HepG2 (cell line): ENCODE measurements at regions not wholly inside any gene's neighbourhood (a gene's known extent, or its start where the extent isn't known, plus 50 kb on each side); places are given as distances from the start of the nearest gene placed in this dataset.
A peak's percentile ranks its signal among the peaks of the same experiment; 100 is the strongest.

Source experiments
- DR1 ChIP-seq: sonication (generic); formaldehyde crosslinking; IDR thresholded peaks from 2 replicates; pipeline ENCODE4 v1.8.0; 2021; ENCODE audit warnings: mild to moderate bottlenecking, missing genetic modification reagents, inconsistent platforms
- FOXK1 ChIP-seq: sonication (generic); formaldehyde crosslinking; IDR thresholded peaks from 2 replicates; pipeline ENCODE4 v1.4.0; 2020; ENCODE audit warnings: low read depth, missing genetic modification reagents, borderline replicate concordance
- HNRNPK ChIP-seq: fragments of 200-400 bp; formaldehyde crosslinking; IDR thresholded peaks from 2 replicates; pipeline ENCODE4 v1.6.1; 2018; ENCODE audit warnings: low read length, low read depth, moderate library complexity, mild to moderate bottlenecking; ENCODE audit not compliant: poor library complexity, severe bottlenecking
- KDM5A ChIP-seq: fragments of 200-600 bp; sonication (generic); IDR thresholded peaks from 2 replicates; pipeline ENCODE4 v1.7.0; 2018; ENCODE audit warnings: antibody characterized with exemption, mild to moderate bottlenecking, low read length, borderline replicate concordance
- NCOA1 ChIP-seq: sonication (generic); formaldehyde crosslinking; IDR thresholded peaks from 2 replicates; pipeline ENCODE4 v1.9.0; 2021; ENCODE audit warnings: missing genetic modification reagents
- PAWR ChIP-seq: sonication (generic); formaldehyde crosslinking; IDR thresholded peaks from 2 replicates; pipeline ENCODE4 v1.4.0; 2020; ENCODE audit warnings: missing genetic modification reagents, mild to moderate bottlenecking, borderline replicate concordance
- PRMT3 ChIP-seq: sonication (generic); formaldehyde crosslinking; IDR thresholded peaks from 2 replicates; pipeline ENCODE4 v1.8.1; 2022; ENCODE audit warnings: low read depth, mild to moderate bottlenecking, moderate library complexity, missing genetic modification reagents, borderline replicate concordance
- RBFOX2 ChIP-seq: fragments of 200-400 bp; formaldehyde crosslinking; IDR thresholded peaks from 2 replicates; pipeline ENCODE4 v1.6.1; 2017; ENCODE audit warnings: low read depth, mild to moderate bottlenecking, low read length
- RFX5 ChIP-seq: IDR thresholded peaks from 2 replicates; pipeline ENCODE4 v1.6.1; 2011; ENCODE audit warnings: low read depth, low read length, improper control_type of control experiment
- SPEN ChIP-seq: sonication (generic); formaldehyde crosslinking; IDR thresholded peaks from 2 replicates; pipeline ENCODE4 v1.5.1; 2020; ENCODE audit warnings: low read depth, mild to moderate bottlenecking, missing genetic modification reagents
- TEAD3 ChIP-seq: optimal IDR thresholded peaks from 2 replicates; pipeline ENCODE3; 2016; ENCODE audit warnings: borderline replicate concordance
- THYN1 ChIP-seq: sonication (generic); formaldehyde crosslinking; IDR thresholded peaks from 2 replicates; pipeline ENCODE4 v1.8.1; 2023; ENCODE audit warnings: low read depth, mild to moderate bottlenecking, moderate library complexity, missing genetic modification reagents, borderline replicate concordance
- ZFP90 ChIP-seq: sonication (generic); formaldehyde crosslinking; IDR thresholded peaks from 2 replicates; pipeline ENCODE4 v1.8.0; 2022; ENCODE audit warnings: missing genetic modification reagents, mild to moderate bottlenecking, inconsistent platforms, borderline replicate concordance
- ZMYM2 ChIP-seq: sonication (generic); formaldehyde crosslinking; IDR thresholded peaks from 2 replicates; pipeline ENCODE4 v1.8.0; 2022; ENCODE audit warnings: mild to moderate bottlenecking, missing genetic modification reagents
- ZNF225 ChIP-seq: sonication (generic); formaldehyde crosslinking; IDR thresholded peaks from 2 replicates; pipeline ENCODE4 v1.4.0; 2020; ENCODE audit warnings: mild to moderate bottlenecking, missing genetic modification reagents
- ZNF652 ChIP-seq: IDR thresholded peaks from 2 replicates; pipeline ENCODE4 v1.6.1; 2016; ENCODE audit warnings: low read depth, borderline replicate concordance
- ZNF780A ChIP-seq: sonication (generic); formaldehyde crosslinking; IDR thresholded peaks from 2 replicates; pipeline ENCODE4 v1.8.0; 2022; ENCODE audit warnings: mild to moderate bottlenecking, missing genetic modification reagents, moderate library complexity
- ZNF790 ChIP-seq: sonication (generic); formaldehyde crosslinking; IDR thresholded peaks from 2 replicates; pipeline ENCODE4 v1.8.0; 2022; ENCODE audit warnings: missing genetic modification reagents, mild to moderate bottlenecking, borderline replicate concordance
- ZNF879 ChIP-seq: sonication (generic); formaldehyde crosslinking; IDR thresholded peaks from 2 replicates; pipeline ENCODE4 v1.8.1; 2023; ENCODE audit warnings: missing genetic modification reagents
- TF ChIP-seq, protein P1 (sequence below): sonication (generic); formaldehyde crosslinking; IDR thresholded peaks from 2 replicates; pipeline ENCODE4; 2020; ENCODE audit warnings: missing genetic modification reagents, mild to moderate bottlenecking, borderline replicate concordance
- TF ChIP-seq, protein P2 (sequence below): sonication (generic); formaldehyde crosslinking; IDR thresholded peaks from 2 replicates; pipeline ENCODE4 v1.5.0; 2020; ENCODE audit warnings: missing genetic modification reagents
- TF ChIP-seq, protein P3 (sequence below): sonication (generic); formaldehyde crosslinking; IDR thresholded peaks from 2 replicates; pipeline ENCODE4 v1.4.0; 2020; ENCODE audit warnings: mild to moderate bottlenecking, missing genetic modification reagents
- TF ChIP-seq, protein P4 (sequence below): sonication (generic); formaldehyde crosslinking; IDR thresholded peaks from 2 replicates; pipeline ENCODE4 v1.5.0; 2020; ENCODE audit warnings: missing genetic modification reagents, mild to moderate bottlenecking, borderline replicate concordance

DNA sequence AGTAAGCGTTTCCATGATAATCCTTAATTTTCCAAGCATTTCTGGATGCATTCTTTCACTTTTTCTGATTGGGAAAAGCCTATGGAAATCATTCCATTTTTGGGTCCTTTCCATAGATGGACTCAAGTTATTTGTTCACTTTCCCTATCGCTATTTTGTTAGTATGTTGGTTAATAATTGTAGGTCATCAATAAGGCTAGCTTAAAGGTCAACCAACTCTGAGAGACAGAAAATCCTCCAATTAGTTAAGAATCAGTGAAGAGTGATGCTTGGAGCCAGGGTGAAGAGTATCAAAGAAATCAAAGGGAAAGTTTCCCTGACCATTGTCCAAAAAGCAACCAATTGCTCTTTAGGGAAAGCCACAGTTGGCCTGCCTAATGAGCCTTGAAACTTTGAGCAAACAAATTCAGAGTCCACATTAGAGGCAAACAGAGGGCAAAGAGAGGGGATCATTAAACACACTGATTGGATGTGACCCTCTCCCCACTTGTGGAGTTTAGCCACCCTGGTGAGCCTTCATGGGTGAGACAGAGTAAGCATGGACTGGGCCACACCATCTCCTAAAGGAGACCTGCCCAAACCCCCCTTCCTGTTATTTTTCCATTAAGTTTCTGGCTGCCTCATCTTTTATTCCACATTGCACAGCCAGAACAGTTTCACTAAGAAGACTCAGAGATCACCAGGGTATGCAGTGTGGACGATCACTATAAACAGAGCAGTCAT is 133.4 kb upstream of the DYNLRB2 start (continued):
- TF ChIP-seq ZFP90 (0 out of 2 replicates have a peak, but pooled peaks have one; percentile 15), NCOA1 (CRISPR knock-in tag) (peak; percentile 72; the same call in 1 of the 2 replicates), PAWR (no peak), ZNF780A (CRISPR knock-in tag) (no peak), HNRNPK (no peak), PRMT3 (CRISPR knock-in tag) (no peak), ZMYM2 (CRISPR knock-in tag) (no peak), TEAD3 (CRISPR knock-in tag) (peak; percentile 19), ZNF652 (CRISPR knock-in tag) (no peak; the same call in 1 of the 2 replicates), KDM5A (no peak), RFX5 (0 out of 2 replicates have a peak, but pooled peaks have one; percentile 32), ZNF879 (CRISPR knock-in tag) (no peak), ZNF790 (CRISPR knock-in tag) (no peak), ZNF225 (CRISPR knock-in tag) (no peak), FOXK1 (no peak), SPEN (peak; percentile 64; the same call in 1 of the 2 replicates), THYN1 (CRISPR knock-in tag) (no peak), DR1 (CRISPR knock-in tag) (no peak), RBFOX2 (no peak)
- TF ChIP-seq, protein P1, sequence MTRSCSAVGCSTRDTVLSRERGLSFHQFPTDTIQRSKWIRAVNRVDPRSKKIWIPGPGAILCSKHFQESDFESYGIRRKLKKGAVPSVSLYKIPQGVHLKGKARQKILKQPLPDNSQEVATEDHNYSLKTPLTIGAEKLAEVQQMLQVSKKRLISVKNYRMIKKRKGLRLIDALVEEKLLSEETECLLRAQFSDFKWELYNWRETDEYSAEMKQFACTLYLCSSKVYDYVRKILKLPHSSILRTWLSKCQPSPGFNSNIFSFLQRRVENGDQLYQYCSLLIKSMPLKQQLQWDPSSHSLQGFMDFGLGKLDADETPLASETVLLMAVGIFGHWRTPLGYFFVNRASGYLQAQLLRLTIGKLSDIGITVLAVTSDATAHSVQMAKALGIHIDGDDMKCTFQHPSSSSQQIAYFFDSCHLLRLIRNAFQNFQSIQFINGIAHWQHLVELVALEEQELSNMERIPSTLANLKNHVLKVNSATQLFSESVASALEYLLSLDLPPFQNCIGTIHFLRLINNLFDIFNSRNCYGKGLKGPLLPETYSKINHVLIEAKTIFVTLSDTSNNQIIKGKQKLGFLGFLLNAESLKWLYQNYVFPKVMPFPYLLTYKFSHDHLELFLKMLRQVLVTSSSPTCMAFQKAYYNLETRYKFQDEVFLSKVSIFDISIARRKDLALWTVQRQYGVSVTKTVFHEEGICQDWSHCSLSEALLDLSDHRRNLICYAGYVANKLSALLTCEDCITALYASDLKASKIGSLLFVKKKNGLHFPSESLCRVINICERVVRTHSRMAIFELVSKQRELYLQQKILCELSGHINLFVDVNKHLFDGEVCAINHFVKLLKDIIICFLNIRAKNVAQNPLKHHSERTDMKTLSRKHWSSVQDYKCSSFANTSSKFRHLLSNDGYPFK (CRISPR knock-in tag), result no peak
- TF ChIP-seq, protein P2, sequence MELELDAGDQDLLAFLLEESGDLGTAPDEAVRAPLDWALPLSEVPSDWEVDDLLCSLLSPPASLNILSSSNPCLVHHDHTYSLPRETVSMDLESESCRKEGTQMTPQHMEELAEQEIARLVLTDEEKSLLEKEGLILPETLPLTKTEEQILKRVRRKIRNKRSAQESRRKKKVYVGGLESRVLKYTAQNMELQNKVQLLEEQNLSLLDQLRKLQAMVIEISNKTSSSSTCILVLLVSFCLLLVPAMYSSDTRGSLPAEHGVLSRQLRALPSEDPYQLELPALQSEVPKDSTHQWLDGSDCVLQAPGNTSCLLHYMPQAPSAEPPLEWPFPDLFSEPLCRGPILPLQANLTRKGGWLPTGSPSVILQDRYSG, result no peak
- TF ChIP-seq, protein P3, sequence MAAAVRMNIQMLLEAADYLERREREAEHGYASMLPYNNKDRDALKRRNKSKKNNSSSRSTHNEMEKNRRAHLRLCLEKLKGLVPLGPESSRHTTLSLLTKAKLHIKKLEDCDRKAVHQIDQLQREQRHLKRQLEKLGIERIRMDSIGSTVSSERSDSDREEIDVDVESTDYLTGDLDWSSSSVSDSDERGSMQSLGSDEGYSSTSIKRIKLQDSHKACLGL (CRISPR knock-in tag), result no peak
- TF ChIP-seq, protein P4, sequence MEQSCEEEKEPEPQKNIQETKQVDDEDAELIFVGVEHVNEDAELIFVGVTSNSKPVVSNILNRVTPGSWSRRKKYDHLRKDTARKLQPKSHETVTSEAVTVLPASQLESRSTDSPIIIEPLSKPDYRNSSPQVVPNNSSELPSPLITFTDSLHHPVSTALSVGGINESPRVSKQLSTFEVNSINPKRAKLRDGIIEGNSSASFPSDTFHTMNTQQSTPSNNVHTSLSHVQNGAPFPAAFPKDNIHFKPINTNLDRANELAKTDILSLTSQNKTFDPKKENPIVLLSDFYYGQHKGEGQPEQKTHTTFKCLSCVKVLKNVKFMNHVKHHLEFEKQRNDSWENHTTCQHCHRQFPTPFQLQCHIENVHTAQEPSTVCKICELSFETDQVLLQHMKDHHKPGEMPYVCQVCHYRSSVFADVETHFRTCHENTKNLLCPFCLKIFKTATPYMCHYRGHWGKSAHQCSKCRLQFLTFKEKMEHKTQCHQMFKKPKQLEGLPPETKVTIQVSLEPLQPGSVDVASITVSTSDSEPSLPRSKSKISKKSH (CRISPR knock-in tag), result no peak
